ENCODE measurements at regions not wholly inside any gene's neighbourhood (a gene's known extent, or its start where the extent isn't known, plus 50 kb on each side); places are given as distances from the start of the nearest gene placed in this dataset.

DNA sequence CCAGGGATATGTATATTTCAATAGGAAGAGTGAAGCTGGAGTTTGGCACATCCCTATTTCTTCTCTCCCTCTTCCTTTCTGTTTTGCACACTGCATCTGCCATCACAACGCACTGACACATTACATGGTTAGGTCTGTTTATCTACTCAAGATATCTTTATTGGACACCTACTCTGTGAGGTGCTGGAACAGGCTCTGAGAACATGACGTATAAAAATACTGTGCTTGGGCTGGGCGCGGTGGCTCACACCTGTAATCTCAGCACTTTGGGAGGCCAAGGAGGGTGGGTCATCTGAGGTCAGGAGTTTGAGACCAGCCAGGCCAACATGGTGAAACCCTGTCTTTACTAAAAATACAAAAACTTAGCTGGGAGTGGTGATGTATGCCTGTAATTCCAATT, 653.3 kb downstream of the SLC4A3 start:
- Histone ChIP-seq H3K27ac (no peak overlapping the region), H3K27me3 (replicated peaks) (no peaks in the 10 kb centered on the region), H3K4me3 (ENCODE audit: low read depth, low read length) (no peak overlapping the region), H3K36me3 (replicated peaks) (no peaks in the 10 kb centered on the region)
- in situ Hi-C loops (cut with HindIII; ENCODE audit: low pct_ligation_motif_present, low sequenced_read_pairs) = no loop called here
- TF ChIP-seq, protein P1, sequence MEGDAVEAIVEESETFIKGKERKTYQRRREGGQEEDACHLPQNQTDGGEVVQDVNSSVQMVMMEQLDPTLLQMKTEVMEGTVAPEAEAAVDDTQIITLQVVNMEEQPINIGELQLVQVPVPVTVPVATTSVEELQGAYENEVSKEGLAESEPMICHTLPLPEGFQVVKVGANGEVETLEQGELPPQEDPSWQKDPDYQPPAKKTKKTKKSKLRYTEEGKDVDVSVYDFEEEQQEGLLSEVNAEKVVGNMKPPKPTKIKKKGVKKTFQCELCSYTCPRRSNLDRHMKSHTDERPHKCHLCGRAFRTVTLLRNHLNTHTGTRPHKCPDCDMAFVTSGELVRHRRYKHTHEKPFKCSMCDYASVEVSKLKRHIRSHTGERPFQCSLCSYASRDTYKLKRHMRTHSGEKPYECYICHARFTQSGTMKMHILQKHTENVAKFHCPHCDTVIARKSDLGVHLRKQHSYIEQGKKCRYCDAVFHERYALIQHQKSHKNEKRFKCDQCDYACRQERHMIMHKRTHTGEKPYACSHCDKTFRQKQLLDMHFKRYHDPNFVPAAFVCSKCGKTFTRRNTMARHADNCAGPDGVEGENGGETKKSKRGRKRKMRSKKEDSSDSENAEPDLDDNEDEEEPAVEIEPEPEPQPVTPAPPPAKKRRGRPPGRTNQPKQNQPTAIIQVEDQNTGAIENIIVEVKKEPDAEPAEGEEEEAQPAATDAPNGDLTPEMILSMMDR (IDR thresholded peaks at IDR 0.05; ENCODE audit: low read depth, low read length, missing control alignments) = no peak
- no peak for DNase-seq

DNA sequence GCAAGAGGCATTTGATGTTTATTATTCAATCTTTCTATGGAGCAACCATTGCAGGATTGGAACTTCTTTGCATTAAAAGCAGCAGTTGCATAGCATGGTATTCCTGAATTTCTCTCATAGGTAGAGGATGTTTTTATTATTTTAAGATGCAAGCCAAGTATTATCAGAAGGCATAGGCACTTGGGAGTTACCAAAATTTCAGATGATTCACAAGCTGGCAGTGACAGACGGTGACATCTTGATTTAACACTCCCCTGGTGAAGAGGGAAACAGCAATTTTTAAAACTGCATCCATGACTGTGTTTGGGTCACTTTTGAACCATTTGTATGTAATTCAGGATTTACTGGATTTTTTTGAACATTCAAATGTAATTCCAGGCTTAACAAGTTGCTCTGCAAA, 654.3 kb downstream of the SLC4A3 start:
- in situ Hi-C loops (cut with HindIII; ENCODE audit: low pct_ligation_motif_present, low sequenced_read_pairs) = no loop called here
- no peaks in the 10 kb centered on the region for H3K27me3 ChIP-seq (replicated peaks)
- no peak overlapping the region for H3K4me3 ChIP-seq (ENCODE audit: low read depth, low read length)
- no peak overlapping the region for H3K27ac ChIP-seq
- TF ChIP-seq, protein P1 (IDR thresholded peaks at IDR 0.05; ENCODE audit: low read depth, low read length, missing control alignments) = no peak
- no peaks in the 10 kb centered on the region for H3K36me3 ChIP-seq (replicated peaks)
- DNase-seq = no peak

DNA sequence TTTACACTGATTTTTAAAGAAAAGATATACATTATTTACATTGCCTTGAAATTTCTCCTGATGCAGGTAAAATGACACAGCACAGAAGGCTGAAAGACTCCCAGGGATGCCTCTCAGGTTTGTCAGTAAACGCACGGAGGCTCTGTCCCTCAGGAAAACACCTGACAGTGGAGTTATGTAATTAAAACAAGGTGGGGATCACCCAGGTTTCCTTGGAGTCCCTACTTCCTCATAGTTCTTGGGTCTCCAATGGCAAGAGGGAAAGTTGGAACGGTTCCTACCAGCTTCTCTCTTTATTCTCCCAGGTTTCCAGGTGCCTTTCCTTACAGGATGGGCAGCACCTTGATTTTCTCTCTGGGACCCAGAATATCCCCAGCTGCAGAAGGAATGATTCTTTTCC, 654.8 kb downstream of the SLC4A3 start:
- Histone ChIP-seq H3K27ac (no peak overlapping the region), H3K27me3 (replicated peaks) (no peaks in the 10 kb centered on the region), H3K4me3 (ENCODE audit: low read depth, low read length) (no peak overlapping the region), H3K36me3 (replicated peaks) (no peaks in the 10 kb centered on the region)
- in situ Hi-C loops (cut with HindIII; ENCODE audit: low pct_ligation_motif_present, low sequenced_read_pairs) = no loop called here
- DNase-seq = no peak
- TF ChIP-seq, protein P1 (IDR thresholded peaks at IDR 0.05; ENCODE audit: low read depth, low read length, missing control alignments) = no peak

DNA sequence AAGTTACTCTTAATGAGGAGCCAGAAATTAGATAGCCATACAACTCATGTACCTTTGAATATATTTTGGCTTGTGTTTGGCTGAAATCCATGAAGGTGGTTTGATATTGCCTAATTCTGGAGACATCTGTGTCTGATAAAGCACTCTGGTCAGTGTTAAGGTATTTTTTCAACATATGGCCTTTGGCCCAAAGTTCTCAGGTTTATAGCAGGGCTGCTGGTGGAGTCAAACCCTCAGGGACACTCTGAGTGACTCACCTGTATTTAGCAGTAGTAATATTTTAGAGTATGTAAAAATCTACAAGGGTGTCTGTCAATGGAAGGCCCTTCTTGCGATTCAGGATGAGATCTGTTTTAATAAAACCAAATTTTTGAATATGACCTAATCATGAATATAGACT, 666.5 kb downstream of the SLC4A3 start:
- no peaks in the 10 kb centered on the region for H3K36me3 ChIP-seq (replicated peaks)
- H3K4me3 ChIP-seq (ENCODE audit: low read depth, low read length) = no peak overlapping the region
- DNase-seq = no peak
- in situ Hi-C loops (cut with HindIII; ENCODE audit: low pct_ligation_motif_present, low sequenced_read_pairs) = no loop called here
- H3K27me3 ChIP-seq (replicated peaks) = no peaks in the 10 kb centered on the region
- no peak overlapping the region for H3K27ac ChIP-seq
- TF ChIP-seq, protein P1 (IDR thresholded peaks at IDR 0.05; ENCODE audit: low read depth, low read length, missing control alignments) = no peak

DNA sequence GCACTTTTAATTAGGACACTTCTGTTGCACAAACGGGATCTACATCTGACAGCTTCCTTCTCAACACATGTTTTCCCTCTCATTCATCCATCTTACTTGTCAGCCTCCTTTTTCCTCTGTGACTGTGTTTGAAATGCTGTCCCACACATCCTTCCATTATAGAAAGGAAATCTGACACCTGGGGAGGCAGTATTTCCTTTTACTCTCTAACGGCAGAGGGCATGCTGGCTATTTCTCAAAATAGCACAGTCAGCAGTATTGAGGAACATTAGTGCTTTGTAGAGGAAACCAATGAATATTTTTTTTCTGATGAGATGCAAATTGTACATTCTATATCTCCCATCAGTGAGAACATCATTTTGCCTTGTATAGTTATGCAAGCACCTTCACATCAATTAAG, 668.7 kb downstream of the SLC4A3 start:
- Histone ChIP-seq H3K4me3 (ENCODE audit: low read depth, low read length) (no peak overlapping the region), H3K27ac (no peak overlapping the region), H3K36me3 (replicated peaks) (no peaks in the 10 kb centered on the region), H3K27me3 (replicated peaks) (no peaks in the 10 kb centered on the region)
- in situ Hi-C loops (cut with HindIII; ENCODE audit: low pct_ligation_motif_present, low sequenced_read_pairs) = no loop called here
- no peak for DNase-seq
- TF ChIP-seq, protein P1 (IDR thresholded peaks at IDR 0.05; ENCODE audit: low read depth, low read length, missing control alignments) = peak; percentile 8

DNA sequence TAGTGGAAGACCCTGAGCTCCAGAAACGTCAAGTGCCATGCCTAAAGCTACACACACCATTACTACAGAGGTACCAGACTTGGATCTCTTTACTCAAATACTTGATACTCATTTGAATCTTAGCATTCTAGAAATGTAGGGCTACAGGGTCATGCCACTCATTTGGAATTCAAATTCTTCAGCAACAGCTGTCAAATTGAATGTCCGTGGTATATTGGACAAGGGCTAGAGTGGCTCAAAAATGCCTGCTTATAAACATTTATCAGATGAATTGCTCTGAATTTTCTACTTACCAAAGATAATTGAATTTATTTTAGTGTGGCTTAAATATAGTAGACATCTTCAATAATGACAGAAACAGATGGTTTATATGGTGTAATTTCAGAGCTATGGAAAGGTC, 669.7 kb downstream of the SLC4A3 start:
- Histone ChIP-seq H3K4me3 (ENCODE audit: low read depth, low read length) (no peak overlapping the region), H3K36me3 (replicated peaks) (no peaks in the 10 kb centered on the region), H3K27me3 (replicated peaks) (no peaks in the 10 kb centered on the region), H3K27ac (no peak overlapping the region)
- DNase-seq = no peak
- in situ Hi-C loops (cut with HindIII; ENCODE audit: low pct_ligation_motif_present, low sequenced_read_pairs) = no loop called here
- TF ChIP-seq, protein P1 (IDR thresholded peaks at IDR 0.05; ENCODE audit: low read depth, low read length, missing control alignments) = no peak
